ENCODE measurements at regions not wholly inside any gene's neighbourhood (a gene's known extent, or its start where the extent isn't known, plus 50 kb on each side); places are given as distances from the start of the nearest gene placed in this dataset.

GRCh38 chr12:41970744-41971143 is 173.9 kb downstream of the GXYLT1 start:
- Mint-ChIP-seq H3K27ac (no peak overlapping the region), H3K27me3 (no peaks in the 10 kb centered on the region), H3K36me3 (no peaks in the 10 kb centered on the region), H3K4me1 (no peaks in the 10 kb centered on the region), H3K4me3 (no peak overlapping the region), H3K9me3 (no peaks in the 10 kb centered on the region)
- DNase-seq (ENCODE audit: low spot score in 2 of 2) (no peak), ATAC-seq (ENCODE audit: low read depth) (no peak)

- no peaks in the 10 kb centered on the region for H3K36me3 Mint-ChIP-seq
- H3K4me1 Mint-ChIP-seq = no peaks in the 10 kb centered on the region
- peaks cover 1% of the 10 kb centered on the region for H3K27me3 Mint-ChIP-seq
- H3K4me3 Mint-ChIP-seq = no peak overlapping the region
- DNase-seq (ENCODE audit: low spot score in 2 of 2) (no peak), ATAC-seq (ENCODE audit: low read depth) (no peak)
- no peaks in the 10 kb centered on the region for H3K9me3 Mint-ChIP-seq
- no peak overlapping the region for H3K27ac Mint-ChIP-seq
Observed at GRCh38 chr12:41968599-41968998, 176.1 kb downstream of the GXYLT1 start.

GRCh38 chr12:41967668-41968500 is 176.8 kb downstream of the GXYLT1 start:
- ATAC-seq (ENCODE audit: low read depth) (no peak), DNase-seq (ENCODE audit: low spot score in 2 of 2) (no peak)
- Mint-ChIP-seq H3K27me3 (peaks cover 1% of the 10 kb centered on the region), H3K36me3 (no peaks in the 10 kb centered on the region), H3K4me1 (no peaks in the 10 kb centered on the region), H3K4me3 (no peak overlapping the region), H3K27ac (no peak overlapping the region), H3K9me3 (no peaks in the 10 kb centered on the region)

- Mint-ChIP-seq H3K27me3 (peaks cover 1% of the 10 kb centered on the region), H3K9me3 (no peaks in the 10 kb centered on the region), H3K4me3 (no peak overlapping the region), H3K4me1 (no peaks in the 10 kb centered on the region), H3K27ac (no peak overlapping the region), H3K36me3 (no peaks in the 10 kb centered on the region)
- ATAC-seq (ENCODE audit: low read depth) = no peak
- no peak for DNase-seq (ENCODE audit: low spot score in 2 of 2)
Observed at GRCh38 chr12:41966916-41967315, 177.8 kb downstream of the GXYLT1 start.

- no peak for ATAC-seq (ENCODE audit: low read depth)
- DNase-seq (ENCODE audit: low spot score in 2 of 2) = no peak
- Mint-ChIP-seq H3K36me3 (no peaks in the 10 kb centered on the region), H3K4me3 (no peak overlapping the region), H3K27me3 (peaks cover 1% of the 10 kb centered on the region), H3K9me3 (no peaks in the 10 kb centered on the region), H3K27ac (no peak overlapping the region), H3K4me1 (no peaks in the 10 kb centered on the region)
Observed at GRCh38 chr12:41966001-41966400, 178.7 kb downstream of the GXYLT1 start.

GRCh38 chr12:41963398-41963797 is 181.3 kb downstream of the GXYLT1 start:
- DNase-seq (ENCODE audit: low spot score in 2 of 2) (no peak), ATAC-seq (ENCODE audit: low read depth) (no peak)

GRCh38 chr12:41962171-41962572 is 182.5 kb downstream of the GXYLT1 start:
- Mint-ChIP-seq H3K4me3 (no peak overlapping the region), H3K36me3 (no peaks in the 10 kb centered on the region), H3K27me3 (peaks cover 1% of the 10 kb centered on the region), H3K9me3 (no peaks in the 10 kb centered on the region), H3K4me1 (no peaks in the 10 kb centered on the region), H3K27ac (no peak overlapping the region)
- ATAC-seq (ENCODE audit: low read depth) = no peak
- DNase-seq (ENCODE audit: low spot score in 2 of 2) = no peak

More at GRCh38 chr12:41963398-41963797, 181.3 kb downstream of the GXYLT1 start:
- H3K27ac Mint-ChIP-seq = no peak overlapping the region
- H3K4me1 Mint-ChIP-seq = no peaks in the 10 kb centered on the region
- peaks cover 1% of the 10 kb centered on the region for H3K27me3 Mint-ChIP-seq
- no peak overlapping the region for H3K4me3 Mint-ChIP-seq
- H3K36me3 Mint-ChIP-seq = no peaks in the 10 kb centered on the region
- no peaks in the 10 kb centered on the region for H3K9me3 Mint-ChIP-seq

GRCh38 chr12:41959271-41959670 is 185.4 kb downstream of the GXYLT1 start:
- no peak overlapping the region for H3K4me3 Mint-ChIP-seq
- H3K9me3 Mint-ChIP-seq = no peaks in the 10 kb centered on the region
- no peak for ATAC-seq (ENCODE audit: low read depth)
- H3K4me1 Mint-ChIP-seq = no peaks in the 10 kb centered on the region
- no peaks in the 10 kb centered on the region for H3K27me3 Mint-ChIP-seq
- H3K27ac Mint-ChIP-seq = no peak overlapping the region
- H3K36me3 Mint-ChIP-seq = no peaks in the 10 kb centered on the region
- no peak for DNase-seq (ENCODE audit: low spot score in 2 of 2)

- no peaks in the 10 kb centered on the region for H3K36me3 Mint-ChIP-seq
- no peaks in the 10 kb centered on the region for H3K4me1 Mint-ChIP-seq
- no peaks in the 10 kb centered on the region for H3K27me3 Mint-ChIP-seq
- no peak overlapping the region for H3K4me3 Mint-ChIP-seq
- H3K27ac Mint-ChIP-seq = no peak overlapping the region
- ATAC-seq (ENCODE audit: low read depth) (no peak), DNase-seq (ENCODE audit: low spot score in 2 of 2) (no peak)
- H3K9me3 Mint-ChIP-seq = no peaks in the 10 kb centered on the region
Observed at GRCh38 chr12:41956353-41956752, 188.3 kb downstream of the GXYLT1 start.

- Mint-ChIP-seq H3K36me3 (peaks cover 6% of the 10 kb centered on the region), H3K4me1 (no peaks in the 10 kb centered on the region), H3K27me3 (peaks cover 4% of the 10 kb centered on the region), H3K27ac (no peak overlapping the region), H3K9me3 (peaks cover 4% of the 10 kb centered on the region), H3K4me3 (no peak overlapping the region)
- DNase-seq (ENCODE audit: low spot score in 2 of 2) (no peak), ATAC-seq (ENCODE audit: low read depth) (no peak)
Observed at GRCh38 chr12:41950455-41950854, 194.2 kb downstream of the GXYLT1 start.

GRCh38 chr12:41946106-41946505 is 198.6 kb downstream of the GXYLT1 start:
- peaks cover 6% of the 10 kb centered on the region for H3K36me3 Mint-ChIP-seq
- H3K4me1 Mint-ChIP-seq = no peaks in the 10 kb centered on the region
- peaks cover 8% of the 10 kb centered on the region for H3K9me3 Mint-ChIP-seq
- no peak overlapping the region for H3K4me3 Mint-ChIP-seq
- H3K27me3 Mint-ChIP-seq = peaks cover 4% of the 10 kb centered on the region
- no peak for ATAC-seq (ENCODE audit: low read depth)
- no peak for DNase-seq (ENCODE audit: low spot score in 2 of 2)
- H3K27ac Mint-ChIP-seq = no peak overlapping the region

- Mint-ChIP-seq H3K27ac (no peak overlapping the region), H3K9me3 (peaks cover 8% of the 10 kb centered on the region), H3K27me3 (peaks cover 8% of the 10 kb centered on the region), H3K4me1 (no peaks in the 10 kb centered on the region), H3K4me3 (no peak overlapping the region), H3K36me3 (peaks cover 6% of the 10 kb centered on the region)
- no peak for ATAC-seq (ENCODE audit: low read depth)
- DNase-seq (ENCODE audit: low spot score in 2 of 2) = no peak
Observed at GRCh38 chr12:41944216-41944615, 200.5 kb downstream of the GXYLT1 start.

- peaks cover 9% of the 10 kb centered on the region for H3K27me3 Mint-ChIP-seq
- no peak for DNase-seq (ENCODE audit: low spot score in 2 of 2)
- H3K4me1 Mint-ChIP-seq = no peaks in the 10 kb centered on the region
- peaks cover 6% of the 10 kb centered on the region for H3K36me3 Mint-ChIP-seq
- no peak for ATAC-seq (ENCODE audit: low read depth)
- no peak overlapping the region for H3K27ac Mint-ChIP-seq
- H3K9me3 Mint-ChIP-seq = peaks cover 8% of the 10 kb centered on the region
- H3K4me3 Mint-ChIP-seq = no peak overlapping the region
Observed at GRCh38 chr12:41943671-41944070, 201.0 kb downstream of the GXYLT1 start.

- Mint-ChIP-seq H3K4me1 (no peaks in the 10 kb centered on the region), H3K36me3 (peaks cover 6% of the 10 kb centered on the region), H3K27ac (no peak overlapping the region), H3K4me3 (no peak overlapping the region), H3K27me3 (peaks cover 8% of the 10 kb centered on the region), H3K9me3 (peaks cover 8% of the 10 kb centered on the region)
- DNase-seq (ENCODE audit: low spot score in 2 of 2) = no peak
- ATAC-seq (ENCODE audit: low read depth) = no peak
Observed at GRCh38 chr12:41942354-41942753, 202.3 kb downstream of the GXYLT1 start.

GRCh38 chr12:41941079-41941478 is 203.6 kb downstream of the GXYLT1 start:
- no peak for ATAC-seq (ENCODE audit: low read depth)
- Mint-ChIP-seq H3K4me3 (no peak overlapping the region), H3K27ac (no peak overlapping the region), H3K4me1 (no peaks in the 10 kb centered on the region), H3K9me3 (peaks cover 3% of the 10 kb centered on the region), H3K27me3 (peaks cover 14% of the 10 kb centered on the region), H3K36me3 (no peaks in the 10 kb centered on the region)
- no peak for DNase-seq (ENCODE audit: low spot score in 2 of 2)
